ENCODE measurements at regions not wholly inside any gene's neighbourhood (a gene's known extent, or its start where the extent isn't known, plus 50 kb on each side); places are given as distances from the start of the nearest gene placed in this dataset.

DNA sequence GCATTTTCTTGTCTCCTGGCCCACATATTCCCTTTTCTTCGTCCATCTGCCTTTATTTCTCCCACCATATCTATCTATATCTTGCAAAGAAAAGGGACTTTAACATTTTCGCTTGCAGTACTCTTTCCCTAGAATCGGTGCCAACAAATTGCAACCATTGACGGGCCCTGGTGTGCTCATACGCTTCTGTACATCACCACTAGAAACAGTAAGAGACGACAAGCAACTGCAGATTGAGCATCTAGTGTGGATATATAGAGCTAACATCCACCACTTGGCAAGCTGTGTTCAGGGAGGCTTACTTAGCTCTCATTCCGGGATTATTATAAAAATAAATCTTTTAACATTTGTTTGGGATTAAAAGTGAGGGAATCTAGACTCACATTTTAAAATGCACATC, 230.8 kb upstream of the PKN2 start:
- TF ChIP-seq CTCF (conservative IDR thresholded peaks at IDR 0.05 in 1 of 2, IDR thresholded peaks at IDR 0.05 in 1 of 2; ENCODE audit: extremely low read depth in 1 of 2, insufficient read depth in 1 of 2, low read depth in 1 of 2, low read length in 2 of 2) (no peak), EZH2 (IDR thresholded peaks at IDR 0.05; ENCODE audit: borderline replicate concordance, low read length) (no peak)
